CD4-positive, alpha-beta T cell treated with Interleukin-17A for 4 hours (primary cell): ENCODE measurements at regions not wholly inside any gene's neighbourhood (a gene's known extent, or its start where the extent isn't known, plus 50 kb on each side); places are given as distances from the start of the nearest gene placed in this dataset.

Experiments used
- DNase-seq: peaks from one replicate; pipeline ENCODE4 v3.0.0-alpha.2; 2020; ENCODE audit warnings: mixed read lengths

DNA sequence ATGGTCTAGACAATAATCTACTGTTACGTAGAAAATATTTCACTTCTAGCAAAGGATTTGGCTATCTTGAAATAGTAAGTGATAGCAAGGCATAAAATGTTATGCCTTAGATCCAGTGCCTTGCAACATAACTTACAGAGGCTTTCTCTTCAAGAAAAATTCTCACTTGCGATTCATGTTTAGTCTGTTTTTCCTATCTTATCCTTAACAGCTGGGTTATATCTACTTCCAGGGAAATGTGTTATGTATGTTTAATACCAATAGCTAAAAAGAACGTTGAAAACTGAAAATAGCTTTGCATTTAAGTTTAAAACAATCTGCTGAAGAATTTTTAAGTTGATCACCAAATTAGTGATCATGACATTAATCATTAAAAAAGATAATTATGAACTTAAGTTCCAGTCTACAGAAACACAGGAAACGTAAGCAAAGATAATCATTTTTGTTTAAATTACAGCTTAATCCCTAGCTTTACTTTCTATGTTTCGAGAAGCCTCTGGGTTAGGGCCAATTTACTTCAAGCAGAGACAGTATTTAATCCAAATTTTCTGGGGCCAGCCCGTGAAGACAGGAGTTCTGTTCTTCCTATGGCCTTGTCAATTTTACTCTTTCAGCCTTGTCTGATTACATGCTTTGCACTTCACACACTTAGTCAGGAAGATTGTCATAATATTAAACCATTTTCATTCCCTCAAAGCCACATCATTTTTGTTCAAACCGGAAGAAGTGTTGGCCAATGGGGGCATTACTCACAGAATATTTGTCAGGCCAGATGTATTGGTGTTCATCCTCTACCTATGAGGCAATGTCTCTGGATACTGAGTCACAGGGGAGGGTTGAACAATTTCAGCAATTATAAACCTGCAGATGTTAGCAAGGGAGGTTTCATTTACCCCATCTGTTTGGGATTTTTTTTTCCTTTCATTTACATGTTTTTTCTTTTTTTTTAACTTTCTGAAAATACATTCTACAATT, 1132.9 kb upstream of the ZEB2 start:
- no peak for DNase-seq

DNA sequence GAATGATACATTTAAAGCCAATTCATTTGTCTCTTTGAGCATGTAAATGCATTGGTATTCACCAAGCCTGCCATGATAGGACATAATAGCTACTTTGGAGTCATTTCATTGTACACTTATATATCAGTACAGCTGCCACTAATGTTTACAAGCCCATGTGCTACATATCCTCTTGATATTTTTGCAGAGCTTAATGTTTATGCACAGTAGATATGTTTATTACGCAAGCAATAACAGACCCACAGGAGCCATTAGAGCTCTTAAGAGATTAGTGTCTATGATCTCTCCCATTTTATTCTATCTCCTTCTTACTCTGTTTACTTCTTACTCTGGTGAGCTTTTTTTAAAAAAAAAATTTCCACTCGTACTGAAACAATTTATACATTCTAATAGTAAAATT, 1132.1 kb upstream of the ZEB2 start:
- DNase-seq: no peak

- no peak for DNase-seq
Observed at GRCh38 chr2:145650226-145650625, 1130.3 kb upstream of the ZEB2 start.

DNA sequence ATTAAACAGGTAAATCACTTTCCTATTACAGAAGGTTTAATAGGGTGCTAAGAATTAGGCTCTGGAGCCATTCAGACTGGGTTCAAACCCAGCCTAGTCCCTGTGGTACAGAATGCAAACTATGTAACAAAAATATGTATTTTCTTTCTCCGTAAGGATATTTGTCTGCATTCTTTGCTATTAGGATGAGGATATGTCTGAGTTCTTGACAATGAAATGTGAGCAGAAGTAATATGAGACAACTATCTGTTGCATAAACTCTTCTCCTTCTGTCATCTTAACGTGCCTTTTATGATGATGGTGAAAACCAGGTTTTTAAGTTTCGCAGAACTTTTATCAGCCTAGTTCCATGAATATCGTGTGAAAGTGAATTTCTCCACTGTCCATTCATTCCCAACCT, 1129.1 kb upstream of the ZEB2 start:
- DNase-seq: no peak

GRCh38 chr2:145644820-145645302, 1124.9 kb upstream of the ZEB2 start:
- no peak for DNase-seq

DNA sequence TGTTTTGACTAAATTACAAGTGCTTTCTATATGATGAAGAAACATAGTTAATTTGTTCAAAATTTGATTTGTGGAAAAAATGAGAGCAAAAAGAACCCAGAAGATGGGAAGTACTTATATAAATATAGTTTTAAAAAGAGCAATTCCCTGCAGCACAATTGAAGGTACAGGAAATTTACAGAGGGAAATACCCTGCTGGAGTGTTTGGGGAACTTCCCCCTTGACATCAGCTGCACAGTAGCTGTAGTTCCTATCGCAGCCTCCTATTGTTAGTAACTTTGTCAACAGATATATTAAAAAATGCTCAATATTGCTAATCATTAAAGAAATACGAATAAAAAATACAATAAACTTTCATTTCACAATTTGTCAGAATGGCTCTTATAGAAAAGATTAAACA, 1118.8 kb upstream of the ZEB2 start:
- no peak for DNase-seq

DNA sequence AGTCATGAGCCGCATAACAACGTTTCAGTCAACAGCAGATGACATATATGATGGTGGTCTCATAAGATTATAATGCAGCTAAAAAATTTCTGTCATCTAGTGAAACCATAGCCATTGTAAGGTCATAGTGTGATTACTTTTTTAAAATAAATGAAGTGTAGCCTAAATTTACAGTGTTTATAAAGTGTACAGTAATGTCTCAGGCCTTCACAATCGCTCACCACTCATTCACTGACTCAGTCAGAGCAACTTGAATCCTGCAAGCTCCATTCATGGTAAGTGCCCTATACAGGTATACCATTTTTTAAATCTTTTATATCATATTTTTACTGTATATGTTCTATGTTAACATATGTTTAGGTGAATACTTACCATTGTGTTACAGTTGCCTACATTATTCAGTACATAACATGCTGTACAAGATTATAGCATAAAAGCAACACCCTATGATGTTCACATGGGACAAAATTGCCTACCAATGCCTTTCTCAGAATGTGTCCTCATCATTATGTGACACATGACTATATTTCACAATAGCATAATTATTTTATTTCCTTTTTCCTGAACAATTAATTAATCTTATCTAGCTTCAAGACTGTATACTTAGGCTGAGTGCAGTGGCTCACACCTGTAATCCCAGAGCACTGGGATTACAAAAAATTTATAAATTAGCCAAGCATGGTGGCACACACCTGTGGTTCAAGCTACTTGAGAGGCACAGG, 1115.9 kb upstream of the ZEB2 start:
- DNase-seq: no peak

DNA sequence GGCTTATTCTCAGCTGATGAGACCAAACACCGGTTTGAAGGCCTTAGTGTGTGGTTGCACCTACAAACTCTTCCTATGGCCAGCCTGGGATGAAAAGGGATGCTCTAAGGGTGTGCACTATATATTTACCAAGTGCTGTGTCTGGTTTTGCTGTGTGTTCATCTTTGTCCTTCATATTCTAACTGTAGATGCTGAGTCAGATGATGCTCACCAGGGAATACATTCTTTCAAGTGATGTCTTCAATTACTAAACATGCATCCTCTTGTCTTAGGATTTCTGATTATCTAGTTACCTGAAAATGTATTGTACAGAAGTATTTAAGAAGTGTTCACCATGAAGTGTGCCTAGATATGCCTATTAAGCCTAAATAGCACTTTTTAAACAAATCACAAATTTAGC, 1111.6 kb upstream of the ZEB2 start:
- no peak for DNase-seq

- no peak for DNase-seq
Observed at GRCh38 chr2:145626301-145626700, 1106.4 kb upstream of the ZEB2 start.

- no peak for DNase-seq
Observed at GRCh38 chr2:145625111-145625510, 1105.2 kb upstream of the ZEB2 start.

GRCh38 chr2:145623136-145623535, 1103.2 kb upstream of the ZEB2 start:
- no peak for DNase-seq

- DNase-seq: no peak
Observed at GRCh38 chr2:145622285-145622684, 1102.4 kb upstream of the ZEB2 start.

DNA sequence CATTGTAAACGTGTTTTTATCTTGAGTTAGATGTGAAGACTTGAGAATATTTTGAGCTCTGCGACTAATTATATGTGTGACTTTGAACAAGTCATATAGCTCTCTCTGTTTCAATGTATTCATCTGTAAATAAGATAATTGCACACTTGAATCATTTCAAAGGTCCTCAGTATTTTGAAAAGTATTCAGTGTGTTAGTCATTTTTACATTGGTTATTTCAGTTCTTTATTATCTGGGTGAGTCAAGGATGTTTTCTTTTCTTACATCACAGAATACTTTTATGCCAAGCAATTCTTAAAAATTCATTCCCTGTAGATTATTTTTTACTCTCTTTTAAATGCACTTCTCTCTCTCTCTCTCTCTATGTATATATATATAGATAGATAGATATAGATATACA, 1098.0 kb upstream of the ZEB2 start:
- no peak for DNase-seq

- no peak for DNase-seq
Observed at GRCh38 chr2:145617420-145617819, 1097.5 kb upstream of the ZEB2 start.

DNA sequence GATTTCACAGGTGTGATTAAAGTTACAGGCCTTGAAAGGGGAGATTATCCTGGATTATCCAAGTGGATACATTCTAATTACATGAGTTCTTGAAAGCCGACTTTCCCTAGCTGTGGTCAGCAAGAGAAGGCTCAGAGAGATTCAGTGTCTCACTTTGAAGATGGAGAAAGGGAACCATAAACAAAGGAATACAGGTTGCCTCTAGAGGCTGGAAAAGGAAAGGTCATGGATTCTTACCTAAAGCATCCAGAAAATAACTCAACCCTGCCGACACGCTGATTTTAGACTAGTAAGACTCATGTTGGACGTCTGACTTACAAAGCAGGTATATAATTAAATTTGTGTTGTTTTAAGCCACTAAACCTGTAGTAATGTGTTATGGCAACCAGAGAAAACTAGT, 1095.7 kb upstream of the ZEB2 start:
- DNase-seq: no peak

DNA sequence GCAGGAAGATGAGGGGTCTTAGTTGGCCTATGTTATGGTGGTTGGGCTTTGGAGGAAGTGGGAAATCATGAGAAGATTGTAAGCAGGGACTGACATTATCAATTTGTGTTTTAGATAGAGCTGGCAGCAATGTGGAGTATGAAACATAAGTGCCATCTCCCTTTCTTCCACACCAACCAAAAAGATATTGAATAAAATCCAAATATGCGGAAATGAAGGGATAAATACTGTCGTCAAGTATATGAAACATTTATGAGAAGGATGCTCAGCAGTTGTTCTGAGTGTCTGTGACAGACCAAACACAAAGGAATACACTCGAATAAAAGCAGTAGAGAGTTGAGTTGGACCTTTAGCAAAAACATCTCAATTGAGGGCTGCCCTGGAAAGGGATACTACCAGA, 1090.0 kb upstream of the ZEB2 start:
- DNase-seq: no peak

GRCh38 chr2:145601361-145601925, 1081.5 kb upstream of the ZEB2 start:
- DNase-seq: no peak

DNA sequence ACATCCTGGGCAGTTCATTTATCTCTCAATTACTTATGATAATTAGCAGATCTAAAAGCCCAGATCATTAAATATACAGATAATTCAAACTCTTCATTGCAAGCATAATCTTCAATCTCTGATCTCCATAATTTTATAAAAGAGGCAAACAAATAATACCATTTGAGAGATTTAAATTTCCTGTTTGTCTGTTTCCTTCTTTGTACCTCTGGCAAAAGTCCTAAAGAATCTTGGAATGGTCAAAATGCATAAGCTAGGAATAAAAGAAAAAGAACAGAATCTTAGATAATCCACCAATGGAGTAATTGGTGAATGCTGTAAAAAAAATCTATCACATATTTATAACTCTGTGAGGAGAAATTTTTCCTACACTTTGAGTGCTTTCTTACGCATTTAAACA, 1080.9 kb upstream of the ZEB2 start:
- DNase-seq: no peak

DNA sequence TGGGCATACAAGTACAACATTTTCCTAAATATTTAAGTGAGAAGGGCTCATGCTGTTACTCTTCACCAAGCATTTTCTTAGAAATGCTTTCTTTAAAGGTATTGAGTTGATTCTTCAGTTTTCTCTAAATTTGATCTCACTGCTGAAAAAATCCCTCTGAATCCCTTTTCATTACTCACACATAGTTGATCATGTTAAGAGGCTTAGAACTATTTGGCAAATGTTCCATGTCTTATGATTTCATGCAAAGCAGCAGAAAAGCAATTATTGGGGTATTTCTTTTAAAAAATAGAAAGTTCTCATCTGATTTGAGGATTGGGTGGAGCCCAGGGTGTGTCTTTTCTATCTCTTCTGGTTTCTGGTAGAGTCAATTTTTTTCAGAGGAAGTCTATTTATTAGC, 1079.8 kb upstream of the ZEB2 start:
- DNase-seq: no peak

- DNase-seq: no peak
Observed at GRCh38 chr2:145598434-145598833, 1078.5 kb upstream of the ZEB2 start.

DNA sequence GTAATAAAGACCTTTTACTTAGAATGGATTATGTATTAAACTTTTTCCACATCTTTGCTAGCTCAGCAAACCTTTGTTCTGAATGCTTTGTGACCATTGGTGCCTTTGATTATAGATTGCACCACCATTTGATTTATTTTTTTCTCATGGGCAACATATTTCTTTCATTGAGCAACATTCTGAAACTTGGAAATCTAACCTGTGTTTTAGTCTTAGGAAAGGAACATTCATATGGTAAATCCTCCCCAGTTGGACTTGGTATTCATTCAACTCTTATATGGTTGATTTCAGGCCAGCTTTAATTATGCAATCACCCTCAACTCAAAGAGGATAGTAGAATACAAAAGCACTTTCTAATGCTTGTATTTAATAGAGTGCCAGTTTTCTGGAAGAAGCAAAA, 1077.9 kb upstream of the ZEB2 start:
- no peak for DNase-seq

DNA sequence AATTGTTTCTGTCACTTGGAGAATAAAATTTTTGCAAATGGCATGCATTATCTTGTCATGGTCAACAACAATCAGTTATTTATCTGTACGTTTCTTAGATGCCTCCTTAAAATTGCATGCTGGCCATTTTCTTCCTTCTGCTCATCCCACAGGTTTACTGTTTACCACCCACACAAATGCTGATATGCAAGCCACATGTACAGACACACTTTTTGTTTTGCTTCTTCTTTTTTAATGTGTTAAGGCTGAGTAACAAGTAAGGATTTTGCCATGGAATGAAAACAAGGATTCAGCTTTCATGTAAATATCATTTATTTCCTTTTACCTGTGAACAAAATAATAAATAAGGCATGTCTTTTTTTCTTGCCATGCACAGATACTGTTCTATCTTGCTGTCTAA, 1077.1 kb upstream of the ZEB2 start:
- DNase-seq: no peak

DNA sequence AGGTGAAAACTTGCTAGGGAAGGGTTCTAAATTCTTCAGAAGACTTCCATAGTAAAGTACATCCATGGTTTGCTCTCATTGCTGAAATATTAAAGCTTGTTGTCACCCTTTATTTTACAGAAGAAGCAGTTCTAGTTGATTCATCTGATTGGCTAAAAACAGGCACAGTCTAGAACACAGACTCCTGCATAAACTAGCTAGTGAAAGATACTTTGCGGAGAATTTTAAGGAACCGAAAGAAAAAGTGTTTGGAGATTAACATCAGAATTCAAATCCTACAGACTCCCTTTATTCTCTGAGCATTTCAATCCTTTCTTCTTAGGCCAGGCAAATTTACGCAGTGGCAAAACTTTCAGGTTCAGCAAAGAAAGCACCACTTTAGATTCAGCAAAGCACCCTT, 1076.5 kb upstream of the ZEB2 start:
- DNase-seq: no peak

DNA sequence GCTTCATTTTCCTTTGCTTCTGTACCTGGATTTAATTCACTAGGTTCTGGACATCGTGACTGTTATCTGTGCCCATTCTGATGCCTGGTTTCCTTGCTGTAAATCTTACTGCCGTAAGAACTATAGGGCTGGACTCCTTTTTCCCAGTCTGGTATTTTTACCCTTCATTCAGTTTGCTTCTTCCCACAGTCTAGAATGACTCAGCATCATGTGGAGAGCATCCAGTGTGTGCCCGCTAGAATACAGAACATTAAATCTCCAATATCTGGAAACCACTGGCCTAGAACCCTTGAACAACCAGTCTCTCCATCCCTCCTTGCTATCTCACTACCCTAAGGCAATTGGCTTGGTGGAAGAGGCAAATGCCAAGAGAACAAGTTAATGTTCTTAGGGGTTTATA, 1075.4 kb upstream of the ZEB2 start:
- DNase-seq: no peak
